ENCODE measurements at regions not wholly inside any gene's neighbourhood (a gene's known extent, or its start where the extent isn't known, plus 50 kb on each side); places are given as distances from the start of the nearest gene placed in this dataset.
A peak's percentile ranks its signal among the peaks of the same experiment; 100 is the strongest.

DNA sequence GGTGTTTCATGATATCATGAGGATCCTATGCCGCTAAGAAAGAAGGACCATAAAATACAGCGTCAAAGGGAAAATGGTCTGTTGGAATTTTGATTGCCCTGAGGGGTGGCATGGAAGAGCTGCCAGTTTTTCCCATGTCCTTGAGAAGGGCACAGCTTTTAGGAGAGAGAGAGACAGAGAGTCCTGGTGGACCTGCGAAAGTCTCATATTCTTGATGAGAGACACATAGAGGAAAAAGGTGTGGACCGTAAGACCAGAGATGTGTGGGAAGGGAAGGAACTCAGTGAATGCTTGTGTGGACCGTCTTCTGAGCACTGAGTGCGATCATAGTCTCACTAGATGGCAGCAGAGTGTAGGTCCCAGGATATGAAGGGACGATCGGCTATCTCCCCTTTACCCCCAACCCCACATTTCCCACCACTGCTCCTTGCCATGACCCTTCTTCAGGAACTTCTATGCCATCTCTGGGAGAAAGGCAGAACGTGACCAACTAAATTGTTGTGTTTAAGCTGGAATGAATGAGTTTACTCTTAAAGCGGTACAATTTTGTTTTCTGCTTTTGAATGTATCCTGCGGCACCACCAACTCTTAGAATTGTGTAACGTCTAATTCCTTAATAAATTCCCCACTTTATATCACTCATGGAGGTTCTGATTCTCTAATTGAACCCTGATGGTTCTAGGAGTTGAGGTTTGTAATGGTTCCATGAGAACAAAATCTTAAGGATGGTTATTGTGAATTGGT is 117.7 kb downstream of the CTH start:
- intact Hi-C loops (cut with micrococcal nuclease) = loop anchor here (1.0 kb wide), 1 partner anchor 522 kb away; no protein-coding TSS in a partner anchor
- no peaks in the 10 kb centered on the region for H3K4me1 ChIP-seq (ENCODE audit: control insufficient read depth in 1 of 2, insufficient read depth in 2 of 2, low read length in 2 of 2)
- peaks cover 20% of the 10 kb centered on the region for H3K27me3 ChIP-seq (ENCODE audit: insufficient read depth, low read length)
- TF ChIP-seq, protein P1, sequence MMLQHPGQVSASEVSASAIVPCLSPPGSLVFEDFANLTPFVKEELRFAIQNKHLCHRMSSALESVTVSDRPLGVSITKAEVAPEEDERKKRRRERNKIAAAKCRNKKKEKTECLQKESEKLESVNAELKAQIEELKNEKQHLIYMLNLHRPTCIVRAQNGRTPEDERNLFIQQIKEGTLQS (IDR thresholded peaks at IDR 0.05) = no peak
- TF ChIP-seq, protein P2, sequence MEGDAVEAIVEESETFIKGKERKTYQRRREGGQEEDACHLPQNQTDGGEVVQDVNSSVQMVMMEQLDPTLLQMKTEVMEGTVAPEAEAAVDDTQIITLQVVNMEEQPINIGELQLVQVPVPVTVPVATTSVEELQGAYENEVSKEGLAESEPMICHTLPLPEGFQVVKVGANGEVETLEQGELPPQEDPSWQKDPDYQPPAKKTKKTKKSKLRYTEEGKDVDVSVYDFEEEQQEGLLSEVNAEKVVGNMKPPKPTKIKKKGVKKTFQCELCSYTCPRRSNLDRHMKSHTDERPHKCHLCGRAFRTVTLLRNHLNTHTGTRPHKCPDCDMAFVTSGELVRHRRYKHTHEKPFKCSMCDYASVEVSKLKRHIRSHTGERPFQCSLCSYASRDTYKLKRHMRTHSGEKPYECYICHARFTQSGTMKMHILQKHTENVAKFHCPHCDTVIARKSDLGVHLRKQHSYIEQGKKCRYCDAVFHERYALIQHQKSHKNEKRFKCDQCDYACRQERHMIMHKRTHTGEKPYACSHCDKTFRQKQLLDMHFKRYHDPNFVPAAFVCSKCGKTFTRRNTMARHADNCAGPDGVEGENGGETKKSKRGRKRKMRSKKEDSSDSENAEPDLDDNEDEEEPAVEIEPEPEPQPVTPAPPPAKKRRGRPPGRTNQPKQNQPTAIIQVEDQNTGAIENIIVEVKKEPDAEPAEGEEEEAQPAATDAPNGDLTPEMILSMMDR (IDR thresholded peaks at IDR 0.05 in 2 of 3, conservative IDR thresholded peaks at IDR 0.05 in 1 of 3; ENCODE audit: borderline replicate concordance in 1 of 3, insufficient read depth in 1 of 3, low read depth in 2 of 3, low read length in 2 of 3) = peak in 2 of 3 experiments; percentile 57; a peak in 4 of 6 replicates
- TF ChIP-seq RAD21 (IDR thresholded peaks at IDR 0.05; ENCODE audit: low read depth) (peak; percentile 59), POLR2A (IDR thresholded peaks at IDR 0.05; ENCODE audit: borderline replicate concordance, extremely low read depth, insufficient read depth, insufficient read length) (no peak)
- ChIA-PET RAD21 (ENCODE audit: low non-redundant PET in 1 of 2, low total read pairs in 2 of 2, uncharacterized antibody in 2 of 2, unreplicated experiment in 2 of 2) (no interaction called here), POLR2A (no interaction called here), CTCF (interaction anchor here (1.4 to 1.8 kb wide), 3 partner anchors 14 to 521 kb away, joined by 5 to 7 read pairs (median 5); no protein-coding TSS in a partner anchor)
- H3K9ac ChIP-seq (ENCODE audit: low read length) = no peak overlapping the region
- no peaks in the 10 kb centered on the region for H4K20me1 ChIP-seq (ENCODE audit: insufficient read depth)
- DNase-seq (ENCODE audit: low read depth, low spot score) (peak; percentile 12), ATAC-seq (peak; percentile 96)
- no peaks in the 10 kb centered on the region for H3K79me2 ChIP-seq (ENCODE audit: insufficient read depth, low read length)
- H3K9me2 ChIP-seq (ENCODE audit: insufficient read depth) = no peaks in the 10 kb centered on the region
- no peaks in the 10 kb centered on the region for H3K9me3 ChIP-seq (ENCODE audit: control insufficient read depth in 1 of 2, insufficient read depth in 1 of 2, low read depth in 1 of 2, low read length in 2 of 2)
- H3K27ac ChIP-seq (ENCODE audit: low read depth, low read length) = no peak overlapping the region
- BruUV-seq (replicated peaks) = no TSS peak
- H3K36me3 ChIP-seq (ENCODE audit: control insufficient read depth in 1 of 2, insufficient read depth in 2 of 2, low read length in 2 of 2) = no peaks in the 10 kb centered on the region
- no peak overlapping the region for H2AFZ ChIP-seq (ENCODE audit: low read depth, low read length, poor library complexity, severe bottlenecking)
- H3K4me2 ChIP-seq (ENCODE audit: low read length) = peak overlapping the region; percentile 26; the same call in 1 of the 2 replicates
- no peak overlapping the region for H3K4me3 ChIP-seq (replicated peaks in 1 of 2; ENCODE audit: low read depth in 1 of 2, low read length in 2 of 2)

DNA sequence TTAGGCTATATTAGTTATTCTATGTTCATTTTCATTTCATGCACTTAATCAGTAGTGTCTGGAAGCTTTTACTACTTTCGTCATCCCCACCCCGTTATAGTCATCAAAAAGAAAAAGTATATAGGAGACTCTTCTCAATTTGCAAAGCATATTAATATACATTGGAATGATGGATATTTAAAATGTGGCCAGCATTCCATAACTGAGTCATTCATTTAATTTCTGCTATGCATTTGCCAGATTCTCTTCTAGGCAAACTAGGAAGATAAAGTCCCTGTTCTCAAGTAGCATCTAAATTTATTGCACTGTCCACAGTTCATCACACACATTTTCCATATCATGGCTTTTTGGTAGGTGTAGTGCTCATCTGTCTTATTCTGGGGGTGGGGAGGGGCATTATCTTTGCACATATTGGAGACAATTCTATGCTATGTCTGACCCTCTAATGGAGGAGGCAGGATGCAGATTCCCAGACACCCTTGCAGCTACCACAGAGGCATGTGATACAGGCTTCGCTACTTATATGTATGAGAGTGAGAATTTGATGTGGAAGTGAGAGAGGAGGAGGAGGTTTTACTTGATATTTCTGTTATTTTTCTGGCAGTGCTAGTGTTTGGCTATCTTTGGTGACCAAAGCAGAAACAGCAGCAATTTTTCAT is 125.8 kb downstream of the CTH start:
- no TSS peak for BruUV-seq (replicated peaks)
- Histone ChIP-seq H3K4me1 (ENCODE audit: control insufficient read depth in 1 of 2, insufficient read depth in 2 of 2, low read length in 2 of 2) (no peaks in the 10 kb centered on the region), H2AFZ (ENCODE audit: low read depth, low read length, poor library complexity, severe bottlenecking) (no peak overlapping the region), H4K20me1 (ENCODE audit: insufficient read depth) (no peaks in the 10 kb centered on the region), H3K9ac (ENCODE audit: low read length) (no peak overlapping the region), H3K9me3 (ENCODE audit: control insufficient read depth in 1 of 2, insufficient read depth in 1 of 2, low read depth in 1 of 2, low read length in 2 of 2) (no peaks in the 10 kb centered on the region), H3K36me3 (ENCODE audit: control insufficient read depth in 1 of 2, insufficient read depth in 2 of 2, low read length in 2 of 2) (no peaks in the 10 kb centered on the region), H3K27me3 (ENCODE audit: insufficient read depth, low read length) (peaks cover 26% of the 10 kb centered on the region; the same call in 1 of the 2 replicates), H3K79me2 (ENCODE audit: insufficient read depth, low read length) (no peaks in the 10 kb centered on the region), H3K27ac (ENCODE audit: low read depth, low read length) (no peak overlapping the region), H3K4me2 (ENCODE audit: low read length) (no peak overlapping the region), H3K4me3 (replicated peaks in 1 of 2; ENCODE audit: low read depth in 1 of 2, low read length in 2 of 2) (no peak overlapping the region), H3K9me2 (ENCODE audit: insufficient read depth) (no peaks in the 10 kb centered on the region)
- intact Hi-C loops (cut with micrococcal nuclease) = no loop called here
- ChIA-PET POLR2A (no interaction called here), RAD21 (ENCODE audit: low non-redundant PET in 1 of 2, low total read pairs in 2 of 2, uncharacterized antibody in 2 of 2, unreplicated experiment in 2 of 2) (no interaction called here), CTCF (no interaction called here)
- ATAC-seq (no peak), DNase-seq (ENCODE audit: low read depth, low spot score) (no peak)
- TF ChIP-seq, protein P2 (IDR thresholded peaks at IDR 0.05 in 2 of 3, conservative IDR thresholded peaks at IDR 0.05 in 1 of 3; ENCODE audit: borderline replicate concordance in 1 of 3, insufficient read depth in 1 of 3, low read depth in 2 of 3, low read length in 2 of 3) = no peak
- no peak for TF ChIP-seq ELF1 (IDR thresholded peaks at IDR 0.05; ENCODE audit: borderline replicate concordance, low read depth)
- no peak for TF ChIP-seq CBX3 (IDR thresholded peaks at IDR 0.05; ENCODE audit: low read depth)
- no peak for TF ChIP-seq SIN3A (IDR thresholded peaks at IDR 0.05; ENCODE audit: low read depth)
- TF ChIP-seq, protein P3, sequence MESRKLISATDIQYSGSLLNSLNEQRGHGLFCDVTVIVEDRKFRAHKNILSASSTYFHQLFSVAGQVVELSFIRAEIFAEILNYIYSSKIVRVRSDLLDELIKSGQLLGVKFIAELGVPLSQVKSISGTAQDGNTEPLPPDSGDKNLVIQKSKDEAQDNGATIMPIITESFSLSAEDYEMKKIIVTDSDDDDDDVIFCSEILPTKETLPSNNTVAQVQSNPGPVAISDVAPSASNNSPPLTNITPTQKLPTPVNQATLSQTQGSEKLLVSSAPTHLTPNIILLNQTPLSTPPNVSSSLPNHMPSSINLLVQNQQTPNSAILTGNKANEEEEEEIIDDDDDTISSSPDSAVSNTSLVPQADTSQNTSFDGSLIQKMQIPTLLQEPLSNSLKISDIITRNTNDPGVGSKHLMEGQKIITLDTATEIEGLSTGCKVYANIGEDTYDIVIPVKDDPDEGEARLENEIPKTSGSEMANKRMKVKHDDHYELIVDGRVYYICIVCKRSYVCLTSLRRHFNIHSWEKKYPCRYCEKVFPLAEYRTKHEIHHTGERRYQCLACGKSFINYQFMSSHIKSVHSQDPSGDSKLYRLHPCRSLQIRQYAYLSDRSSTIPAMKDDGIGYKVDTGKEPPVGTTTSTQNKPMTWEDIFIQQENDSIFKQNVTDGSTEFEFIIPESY (IDR thresholded peaks at IDR 0.05; ENCODE audit: extremely low read depth, insufficient replicate concordance, low read length) = no peak
- TF ChIP-seq SP1 (IDR thresholded peaks at IDR 0.05; ENCODE audit: low read depth) = no peak

All from HCT116 (cell line).